AG09309 (cell line): ENCODE measurements at regions not wholly inside any gene's neighbourhood (a gene's known extent, or its start where the extent isn't known, plus 50 kb on each side); places are given as distances from the start of the nearest gene placed in this dataset.

Experiments
- DNase-seq: peaks from one replicate; pipeline ENCODE4 v3.0.0-alpha.2; 2010; ENCODE audit warnings: low read depth
- H3K4me3 ChIP-seq: 2 replicates; pipeline ENCODE4 v1.5.1; 2011; ENCODE audit warnings: mild to moderate bottlenecking, low read depth, low read length, moderate library complexity; ENCODE audit not compliant: control insufficient read depth
- CTCF ChIP-seq: IDR thresholded peaks from 2 replicates; pipeline ENCODE4 v1.5.1; 2011; ENCODE audit warnings: mild to moderate bottlenecking, low read depth, low read length, inconsistent platforms; ENCODE audit not compliant: insufficient read depth, control insufficient read depth; ENCODE audit errors: missing control alignments

GRCh38 chr3:30268288-30268687, 338.1 kb upstream of the TGFBR2 start:
- no peak for DNase-seq
- TF ChIP-seq CTCF: no peak
- no peak overlapping the region for H3K4me3 ChIP-seq

DNA sequence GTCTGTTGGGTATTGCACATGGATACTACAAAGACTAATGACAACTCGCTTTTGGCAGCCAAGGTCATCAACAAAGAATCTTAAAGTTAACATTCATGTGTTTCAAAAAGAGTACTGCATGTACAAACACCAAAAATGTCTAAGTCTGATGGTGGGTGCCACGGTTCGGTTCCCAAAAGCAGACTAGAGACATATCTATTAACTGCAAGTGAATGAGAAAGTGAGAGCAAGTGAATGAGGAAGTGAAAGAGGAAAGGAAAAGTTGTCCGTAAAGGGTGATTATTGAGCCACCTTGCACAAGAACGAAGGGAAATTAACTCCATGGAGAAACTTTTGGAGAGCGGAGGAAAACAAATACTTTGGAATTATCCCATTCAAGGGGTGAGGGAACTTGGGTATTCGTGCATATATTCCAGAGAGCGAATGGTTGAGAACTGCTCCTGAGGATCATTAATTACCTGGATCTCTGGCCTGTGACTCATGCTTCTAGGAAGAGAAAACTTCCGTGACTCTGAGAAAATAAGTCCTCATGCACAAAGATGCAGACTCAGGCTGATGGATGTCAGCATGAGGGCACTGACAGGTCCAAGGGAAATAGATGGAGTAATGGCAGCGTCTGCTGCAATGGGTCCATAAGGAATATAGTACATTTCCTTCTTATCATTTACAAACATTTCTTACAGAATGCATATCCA, 336.5 kb upstream of the TGFBR2 start:
- DNase-seq: no peak

GRCh38 chr3:30271781-30272180, 334.6 kb upstream of the TGFBR2 start:
- TF ChIP-seq CTCF: no peak
- DNase-seq: no peak
- H3K4me3 ChIP-seq: no peak overlapping the region

More for the DNA sequence above, 336.5 kb upstream of the TGFBR2 start:
- no peak for TF ChIP-seq CTCF
- H3K4me3 ChIP-seq: no peak overlapping the region

DNA sequence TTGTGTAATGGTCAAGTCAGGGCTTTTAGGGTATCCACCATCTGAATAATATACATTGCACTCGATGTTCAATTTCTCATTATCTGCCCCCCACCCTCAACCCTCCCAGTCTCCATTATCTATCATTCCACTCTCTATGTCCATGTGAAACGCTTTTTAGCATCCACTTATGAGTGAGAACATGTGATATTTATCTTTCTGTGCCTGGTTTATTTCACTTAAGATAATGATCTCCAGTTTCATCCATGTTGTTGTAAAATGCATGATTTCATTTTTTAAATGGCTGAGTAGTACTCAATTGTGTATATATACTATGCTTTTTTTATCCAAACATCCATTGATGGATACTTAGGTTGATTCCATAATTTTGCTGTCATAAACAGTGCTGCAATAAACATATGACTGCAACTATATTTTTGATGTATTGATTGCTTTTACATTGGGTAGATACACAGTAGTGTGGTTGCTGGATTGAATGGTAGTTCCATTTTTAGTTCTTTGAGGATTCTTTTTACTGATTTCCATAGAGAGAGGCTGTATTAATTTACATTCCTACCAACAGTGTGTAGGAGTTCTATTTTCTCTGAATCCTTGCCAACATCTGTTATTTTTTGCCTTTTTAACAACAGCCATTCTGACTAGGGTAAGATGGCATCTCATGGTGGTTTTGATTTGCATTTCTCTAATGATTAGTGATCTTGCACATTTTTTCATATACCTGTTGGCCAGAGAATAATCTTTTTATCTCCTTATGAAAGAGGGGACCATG, 332.9 kb upstream of the TGFBR2 start:
- no peak for TF ChIP-seq CTCF
- DNase-seq: no peak
- H3K4me3 ChIP-seq: no peak overlapping the region

- no peak for DNase-seq
- no peak for TF ChIP-seq CTCF
These were observed 328.9 kb upstream of the TGFBR2 start for GRCh38 chr3:30277494-30277893.

DNA sequence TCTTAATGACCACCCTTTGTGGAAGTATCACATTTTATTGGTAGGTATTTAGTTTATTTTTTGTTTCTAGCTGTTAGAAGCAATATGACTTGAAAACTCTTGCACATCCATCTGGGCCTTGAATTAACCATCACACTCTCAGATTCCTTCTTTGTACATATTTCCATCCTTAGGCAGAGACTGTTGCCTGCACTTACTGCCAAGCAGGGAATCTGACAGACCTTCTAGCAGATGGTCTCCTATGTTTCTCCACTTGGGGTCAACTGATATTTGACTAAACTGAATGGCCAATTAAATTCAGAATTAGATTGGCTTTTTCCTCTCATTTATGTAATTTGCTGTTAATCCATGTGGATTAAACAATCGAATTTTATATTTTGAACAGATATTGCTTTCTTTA, 324.9 kb upstream of the TGFBR2 start:
- H3K4me3 ChIP-seq: no peak overlapping the region
- no peak for DNase-seq
- TF ChIP-seq CTCF: no peak

More at GRCh38 chr3:30277494-30277893, 328.9 kb upstream of the TGFBR2 start:
- H3K4me3 ChIP-seq: no peak overlapping the region
